ENCODE measurements at regions not wholly inside any gene's neighbourhood (a gene's known extent, or its start where the extent isn't known, plus 50 kb on each side); places are given as distances from the start of the nearest gene placed in this dataset.

GRCh38 chr5:163303718-163304117 lies 133.7 kb upstream of the CCNG1 start:
- Mint-ChIP-seq H3K9me3 (ENCODE audit: unreplicated experiment) (no peaks in the 10 kb centered on the region), H3K27ac (ENCODE audit: low read depth, unreplicated experiment) (no peak overlapping the region), H3K4me1 (ENCODE audit: insufficient read depth, unreplicated experiment) (no peaks in the 10 kb centered on the region), H3K4me3 (ENCODE audit: unreplicated experiment) (no peak overlapping the region), H3K36me3 (ENCODE audit: insufficient read depth, unreplicated experiment) (no peaks in the 10 kb centered on the region), H3K27me3 (ENCODE audit: insufficient read depth, unreplicated experiment) (peaks cover 67% of the 10 kb centered on the region)
- DNase-seq (ENCODE audit: unreplicated experiment), result no peak
- intact Hi-C loops (cut with micrococcal nuclease), result no loop called here
- POLR2A ChIA-PET, result no interaction called here
- TF ChIP-seq, protein P1, sequence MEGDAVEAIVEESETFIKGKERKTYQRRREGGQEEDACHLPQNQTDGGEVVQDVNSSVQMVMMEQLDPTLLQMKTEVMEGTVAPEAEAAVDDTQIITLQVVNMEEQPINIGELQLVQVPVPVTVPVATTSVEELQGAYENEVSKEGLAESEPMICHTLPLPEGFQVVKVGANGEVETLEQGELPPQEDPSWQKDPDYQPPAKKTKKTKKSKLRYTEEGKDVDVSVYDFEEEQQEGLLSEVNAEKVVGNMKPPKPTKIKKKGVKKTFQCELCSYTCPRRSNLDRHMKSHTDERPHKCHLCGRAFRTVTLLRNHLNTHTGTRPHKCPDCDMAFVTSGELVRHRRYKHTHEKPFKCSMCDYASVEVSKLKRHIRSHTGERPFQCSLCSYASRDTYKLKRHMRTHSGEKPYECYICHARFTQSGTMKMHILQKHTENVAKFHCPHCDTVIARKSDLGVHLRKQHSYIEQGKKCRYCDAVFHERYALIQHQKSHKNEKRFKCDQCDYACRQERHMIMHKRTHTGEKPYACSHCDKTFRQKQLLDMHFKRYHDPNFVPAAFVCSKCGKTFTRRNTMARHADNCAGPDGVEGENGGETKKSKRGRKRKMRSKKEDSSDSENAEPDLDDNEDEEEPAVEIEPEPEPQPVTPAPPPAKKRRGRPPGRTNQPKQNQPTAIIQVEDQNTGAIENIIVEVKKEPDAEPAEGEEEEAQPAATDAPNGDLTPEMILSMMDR (IDR thresholded peaks at IDR 0.05; ENCODE audit: unreplicated experiment), result no peak
- CTCF ChIA-PET, result interaction anchor here (0.7 kb wide), 1 partner anchor 359 kb away, joined by 3 read pairs; no protein-coding TSS in a partner anchor
- no TSS peak for BruUV-seq (replicated peaks)

DNA sequence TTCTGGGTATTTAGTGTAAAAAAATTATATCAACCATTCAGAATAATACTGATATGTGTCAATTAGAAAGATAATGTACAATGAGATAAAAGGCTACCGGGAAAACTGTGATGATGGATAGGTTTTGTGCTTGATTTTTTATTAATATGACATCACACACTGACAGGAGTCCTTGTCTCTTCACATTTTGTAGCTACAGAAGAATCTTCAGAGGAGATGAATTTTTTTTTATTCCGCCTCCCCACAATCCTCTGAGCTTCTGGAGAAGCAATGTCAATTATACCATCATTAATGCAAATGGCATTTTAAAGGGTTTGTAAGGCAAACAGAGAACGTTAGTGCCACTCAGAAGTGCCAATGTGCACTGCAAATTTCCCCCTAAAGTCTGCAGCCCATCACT lies 131.7 kb upstream of the CCNG1 start:
- ChIA-PET POLR2A (no interaction called here), CTCF (interaction anchor here (0.5 to 1.6 kb wide), 9 partner anchors 11 to 1574 kb away, joined by 3 to 10 read pairs (median 4); no protein-coding TSS in a partner anchor)
- intact Hi-C loops (cut with micrococcal nuclease), result loop anchor here (1.0 kb wide), 1 partner anchor 103 kb away; no protein-coding TSS in a partner anchor
- no peaks in the 10 kb centered on the region for H3K4me1 Mint-ChIP-seq (ENCODE audit: insufficient read depth, unreplicated experiment)
- H3K27ac Mint-ChIP-seq (ENCODE audit: low read depth, unreplicated experiment), result no peak overlapping the region
- no peaks in the 10 kb centered on the region for H3K36me3 Mint-ChIP-seq (ENCODE audit: insufficient read depth, unreplicated experiment)
- no peak for DNase-seq (ENCODE audit: unreplicated experiment)
- TF ChIP-seq, protein P1 (IDR thresholded peaks at IDR 0.05; ENCODE audit: unreplicated experiment), result no peak
- no TSS peak for BruUV-seq (replicated peaks)
- no peak overlapping the region for H3K4me3 Mint-ChIP-seq (ENCODE audit: unreplicated experiment)
- no peaks in the 10 kb centered on the region for H3K9me3 Mint-ChIP-seq (ENCODE audit: unreplicated experiment)
- peaks cover 70% of the 10 kb centered on the region for H3K27me3 Mint-ChIP-seq (ENCODE audit: insufficient read depth, unreplicated experiment)

DNA sequence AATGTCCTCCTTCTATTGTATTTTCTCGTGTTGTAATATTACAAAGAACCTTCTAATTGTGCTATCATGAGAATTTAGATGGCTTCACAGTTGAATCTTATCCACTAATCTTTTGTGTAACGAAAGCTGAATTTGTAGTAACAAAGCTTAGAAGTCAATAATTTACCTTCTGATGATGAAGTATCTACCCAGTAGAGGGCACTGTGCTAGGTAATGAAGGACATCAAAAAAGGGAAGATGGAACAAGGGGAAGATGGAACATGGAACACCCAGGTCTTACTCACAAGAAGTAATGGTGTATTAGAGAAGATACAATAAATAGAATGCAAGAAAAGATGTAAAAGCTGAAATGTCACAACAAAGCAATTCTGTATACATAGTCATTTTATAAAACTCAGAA lies 131.0 kb upstream of the CCNG1 start:
- CTCF ChIA-PET, result interaction anchor here (0.6 to 1.6 kb wide), 13 partner anchors 11 to 1621 kb away, joined by 3 to 10 read pairs (median 3); no protein-coding TSS in a partner anchor
- intact Hi-C loops (cut with micrococcal nuclease), result loop anchor here (1.0 kb wide), 1 partner anchor 102 kb away; no protein-coding TSS in a partner anchor
- Mint-ChIP-seq H3K36me3 (ENCODE audit: insufficient read depth, unreplicated experiment) (no peaks in the 10 kb centered on the region), H3K27me3 (ENCODE audit: insufficient read depth, unreplicated experiment) (peaks cover 70% of the 10 kb centered on the region), H3K4me1 (ENCODE audit: insufficient read depth, unreplicated experiment) (no peaks in the 10 kb centered on the region), H3K4me3 (ENCODE audit: unreplicated experiment) (no peak overlapping the region), H3K27ac (ENCODE audit: low read depth, unreplicated experiment) (no peak overlapping the region), H3K9me3 (ENCODE audit: unreplicated experiment) (no peaks in the 10 kb centered on the region)
- POLR2A ChIA-PET, result no interaction called here
- DNase-seq (ENCODE audit: unreplicated experiment), result peak; percentile 55
- TF ChIP-seq, protein P1 (IDR thresholded peaks at IDR 0.05; ENCODE audit: unreplicated experiment), result peak; percentile 33
- BruUV-seq (replicated peaks), result no TSS peak

- no peaks in the 10 kb centered on the region for H3K4me1 Mint-ChIP-seq (ENCODE audit: insufficient read depth, unreplicated experiment)
- CTCF ChIA-PET, result interaction anchor here (0.6 to 0.8 kb wide), 2 partner anchors 35 to 1515 kb away, joined by 3 to 6 read pairs; no protein-coding TSS in a partner anchor
These were observed 127.5 kb upstream of the CCNG1 start for GRCh38 chr5:163309914-163310313.

More at GRCh38 chr5:163309914-163310313, 127.5 kb upstream of the CCNG1 start:
- TF ChIP-seq, protein P1 (IDR thresholded peaks at IDR 0.05; ENCODE audit: unreplicated experiment), result no peak
- intact Hi-C loops (cut with micrococcal nuclease), result no loop called here
- BruUV-seq (replicated peaks), result no TSS peak
- Mint-ChIP-seq H3K27me3 (ENCODE audit: insufficient read depth, unreplicated experiment) (peaks cover 36% of the 10 kb centered on the region), H3K36me3 (ENCODE audit: insufficient read depth, unreplicated experiment) (no peaks in the 10 kb centered on the region), H3K4me3 (ENCODE audit: unreplicated experiment) (no peak overlapping the region), H3K9me3 (ENCODE audit: unreplicated experiment) (peaks cover 17% of the 10 kb centered on the region), H3K27ac (ENCODE audit: low read depth, unreplicated experiment) (no peak overlapping the region)
- no peak for DNase-seq (ENCODE audit: unreplicated experiment)
- POLR2A ChIA-PET, result interaction anchor here (0.6 kb wide), 1 partner anchor 291 kb away, joined by 4 read pairs; no protein-coding TSS in a partner anchor

Data from MCF 10A (cell line).